Pancreas (tissue), 10 donors: ENCODE measurements at regions not wholly inside any gene's neighbourhood (a gene's known extent, or its start where the extent isn't known, plus 50 kb on each side); places are given as distances from the start of the nearest gene placed in this dataset.

Experiments
- ATAC-seq, 4 donors: fragments of 200-7000 bp; cut with Tn5 transposase; one replicate each; pipeline versions ENCODE4 v1.8.0 to v1.9.1; 2020; ENCODE audit warnings: mild to moderate bottlenecking in 4 of 4, moderate library complexity in 4 of 4
- DNase-seq, 6 donors: peaks; one replicate each; pipeline ENCODE4 v3.0.0-alpha.2; 2020
- FAIRE-seq: peaks from 2 replicates; lab custom pipeline; 2012; peaks lifted over from hg19 to GRCh38; lab: Jason Lieb, UNC
- H3K27ac ChIP-seq, 4 donors: fragments of 200-600 bp; sonication (generic); 1 replicate in 3 of 4; 2 replicates in 1 of 4; pipeline versions ENCODE4 v1.5.0 to v1.8.0; 2020
- H3K27me3 ChIP-seq, 4 donors: fragments of 200-600 bp; one replicate each; pipeline ENCODE4 v1.8.0; 2021
- H3K36me3 ChIP-seq, 3 donors: fragments of 200-600 bp; sonication (generic) in 1 of 3; one replicate each; pipeline versions ENCODE4 v1.5.0 to v1.8.0; 2020 to 2021
- H3K4me1 ChIP-seq, 3 donors: fragments of 200-600 bp; one replicate each; pipeline ENCODE4 v1.8.0; 2021
- H3K4me3 ChIP-seq, 4 donors: fragments of 200-600 bp; sonication (generic) in 2 of 4; one replicate each; pipeline versions ENCODE4 v1.5.0 to v1.8.0; 2020 to 2021
- H3K9me3 ChIP-seq, 4 donors: fragments of 200-600 bp; one replicate each; pipeline ENCODE4 v1.8.0; 2021
- WGBS, 2 donors: extraction: QIAGEN DNeasy Blood & Tissue Kit; methylation state at CpG; one replicate each; pipeline ENCODE4 v1.1.7; 2013; 5-methylcytosine and 5-hydroxymethylcytosine counted together
- intact Hi-C, 3 donors: fragments of 100-400 bp; cut with DNase I; formaldehyde crosslinking; loops; one replicate each; pipeline versions ENCODE4 v1.11.1 to v1.14.2; 2022
- TF ChIP-seq, protein P1 (sequence below), 4 donors: fragments of 200-600 bp; sonication (generic) in 3 of 4; IDR thresholded peaks; one replicate each; pipeline versions ENCODE4 v1.5.0 to v1.8.0; 2021; ENCODE audit warnings: antibody characterized with exemption in 4 of 4
- donor health status: healthy with polysubstance abuse.
- donor health status: DM: no; HTN: no; CAD: no; lungs with moderate emphysema.
- donor health status: DM: no; HTN: no; CAD: no.
- donor health status: control.
- donor health status: control.
- donor health status: Bipolar disorder and iron deficiency.
- donor health status: DM: yes; HTN: yes; CAD: no.
- donor health status: DM: no; HTN: no; CAD: no.
- donor health status: DM: no; HTN: no; CAD: no.
- donor health status: DM: yes; HTN: yes; CAD: no.

DNA sequence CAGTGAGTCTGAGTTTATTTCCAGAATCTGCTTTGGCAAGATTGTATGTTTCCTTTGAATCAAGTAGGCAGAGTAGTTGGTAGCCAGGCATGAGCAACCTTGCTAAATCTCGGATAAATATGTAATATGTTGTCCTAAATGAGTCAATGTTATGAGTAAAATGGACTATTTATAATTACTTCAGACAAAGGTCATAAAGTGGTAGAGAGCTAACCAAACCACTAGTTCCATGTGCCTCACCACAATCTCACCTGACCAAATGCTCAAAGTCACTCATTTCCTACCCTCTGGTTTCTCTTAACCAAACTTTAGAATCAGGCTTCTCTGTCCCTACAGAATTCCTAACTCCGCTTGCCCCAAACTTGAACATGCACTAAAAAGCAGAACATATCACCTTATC lies 261.2 kb upstream of the FSIP2 start:
- Histone ChIP-seq H3K9me3 (no peaks in the 10 kb centered on the region), H3K27ac (no peak overlapping the region), H3K4me3 (no peak overlapping the region), H3K36me3 (no peaks in the 10 kb centered on the region), H3K27me3 (no peaks in the 10 kb centered on the region), H3K4me1 (no peaks in the 10 kb centered on the region)
- WGBS, 2 donors = 83 to 96% methylated on average over 2 of the region's 2 CpGs
- TF ChIP-seq, protein P1, sequence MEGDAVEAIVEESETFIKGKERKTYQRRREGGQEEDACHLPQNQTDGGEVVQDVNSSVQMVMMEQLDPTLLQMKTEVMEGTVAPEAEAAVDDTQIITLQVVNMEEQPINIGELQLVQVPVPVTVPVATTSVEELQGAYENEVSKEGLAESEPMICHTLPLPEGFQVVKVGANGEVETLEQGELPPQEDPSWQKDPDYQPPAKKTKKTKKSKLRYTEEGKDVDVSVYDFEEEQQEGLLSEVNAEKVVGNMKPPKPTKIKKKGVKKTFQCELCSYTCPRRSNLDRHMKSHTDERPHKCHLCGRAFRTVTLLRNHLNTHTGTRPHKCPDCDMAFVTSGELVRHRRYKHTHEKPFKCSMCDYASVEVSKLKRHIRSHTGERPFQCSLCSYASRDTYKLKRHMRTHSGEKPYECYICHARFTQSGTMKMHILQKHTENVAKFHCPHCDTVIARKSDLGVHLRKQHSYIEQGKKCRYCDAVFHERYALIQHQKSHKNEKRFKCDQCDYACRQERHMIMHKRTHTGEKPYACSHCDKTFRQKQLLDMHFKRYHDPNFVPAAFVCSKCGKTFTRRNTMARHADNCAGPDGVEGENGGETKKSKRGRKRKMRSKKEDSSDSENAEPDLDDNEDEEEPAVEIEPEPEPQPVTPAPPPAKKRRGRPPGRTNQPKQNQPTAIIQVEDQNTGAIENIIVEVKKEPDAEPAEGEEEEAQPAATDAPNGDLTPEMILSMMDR (IDR thresholded peaks at IDR 0.05) = no peak
- DNase-seq = no peak
- FAIRE-seq = no peak
- intact Hi-C loops = no loop called here
- ATAC-seq = no peak

GRCh38 chr2:185484602-185485001 lies 254.0 kb upstream of the FSIP2 start:
- Histone ChIP-seq H3K27ac (no peak overlapping the region), H3K4me1 (no peaks in the 10 kb centered on the region), H3K27me3 (no peaks in the 10 kb centered on the region), H3K36me3 (no peaks in the 10 kb centered on the region), H3K4me3 (no peak overlapping the region), H3K9me3 (no peaks in the 10 kb centered on the region)
- FAIRE-seq = no peak
- intact Hi-C loops = no loop called here
- whole genome bisulfite sequencing, 2 donors = 71 to 79% methylated on average over 1 of the region's 1 CpG
- no peak for ATAC-seq
- TF ChIP-seq, protein P1 (IDR thresholded peaks at IDR 0.05) = no peak
- DNase-seq = no peak

DNA sequence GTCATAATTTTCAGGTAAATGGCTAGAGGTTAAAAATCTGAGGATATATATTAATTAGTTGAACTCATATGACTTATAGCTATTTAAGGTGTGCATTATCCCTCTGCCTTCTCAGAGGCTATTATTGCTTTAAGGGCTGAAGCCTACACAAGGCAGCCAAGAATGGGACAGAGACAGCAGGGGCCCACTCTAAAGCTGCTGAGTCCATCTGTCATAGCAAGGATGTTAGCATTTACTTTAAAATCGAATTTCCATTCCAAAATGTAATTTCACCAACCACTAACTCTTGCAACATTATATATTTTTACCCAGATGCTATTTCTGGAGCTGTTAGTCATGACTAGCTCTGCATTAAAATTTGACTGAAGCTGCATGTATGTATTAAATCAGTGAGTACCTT lies 236.3 kb upstream of the FSIP2 start:
- DNase-seq (no peak), ATAC-seq (no peak), FAIRE-seq (no peak)
- Histone ChIP-seq H3K36me3 (no peaks in the 10 kb centered on the region), H3K27me3 (no peaks in the 10 kb centered on the region), H3K27ac (no peak overlapping the region), H3K4me1 (no peaks in the 10 kb centered on the region), H3K4me3 (no peak overlapping the region), H3K9me3 (peaks cover 0 to under 1% (median 0%) of the 10 kb centered on the region in 4 donors)
- TF ChIP-seq, protein P1 (IDR thresholded peaks at IDR 0.05) = no peak
- intact Hi-C loops = no loop called here
- 11 to 15% methylated on average over 1 of the region's 1 CpG for WGBS, 2 donors

DNA sequence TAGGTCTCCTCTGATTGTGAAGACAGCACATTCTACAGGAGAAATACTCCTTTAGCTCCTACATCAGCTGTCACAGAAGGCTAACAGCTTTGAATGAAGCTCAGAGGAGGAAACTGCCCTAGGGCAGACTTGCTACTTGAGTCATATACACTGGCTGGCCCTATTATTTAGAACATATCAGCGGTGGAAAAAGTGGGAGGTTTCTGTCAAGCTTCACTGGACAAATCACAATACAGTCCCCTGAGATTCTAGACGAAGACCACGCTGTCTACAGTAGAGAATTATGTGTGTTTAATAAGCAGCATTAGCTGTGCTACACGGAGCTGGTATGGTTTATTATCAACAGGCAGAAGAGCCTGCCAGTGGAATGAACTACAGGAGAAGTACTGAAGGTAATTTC lies 230.9 kb upstream of the FSIP2 start:
- intact Hi-C loops = no loop called here
- no peak overlapping the region for H3K27ac ChIP-seq

GRCh38 chr2:185510060-185510459 lies 228.5 kb upstream of the FSIP2 start:
- Histone ChIP-seq H3K27me3 (no peaks in the 10 kb centered on the region), H3K9me3 (no peaks in the 10 kb centered on the region), H3K27ac (no peak overlapping the region), H3K36me3 (no peaks in the 10 kb centered on the region), H3K4me3 (no peak overlapping the region), H3K4me1 (no peaks in the 10 kb centered on the region)
- DNase-seq (no peak), ATAC-seq (no peak), FAIRE-seq (no peak)
- 78 to 89% methylated on average over 3 of the region's 3 CpGs for WGBS, 2 donors
- intact Hi-C loops = no loop called here
- TF ChIP-seq, protein P1 (IDR thresholded peaks at IDR 0.05) = no peak

More for the DNA sequence above, 230.9 kb upstream of the FSIP2 start:
- Histone ChIP-seq H3K9me3 (no peaks in the 10 kb centered on the region), H3K36me3 (no peaks in the 10 kb centered on the region), H3K4me1 (no peaks in the 10 kb centered on the region), H3K4me3 (no peak overlapping the region), H3K27me3 (no peaks in the 10 kb centered on the region)
- ATAC-seq = no peak
- TF ChIP-seq, protein P1 (IDR thresholded peaks at IDR 0.05) = no peak
- WGBS, 2 donors = 36 to 55% methylated on average over 4 of the region's 4 CpGs
- no peak for FAIRE-seq
- DNase-seq = no peak
